AG04450 (cell line): ENCODE measurements at regions not wholly inside any gene's neighbourhood (a gene's known extent, or its start where the extent isn't known, plus 50 kb on each side); places are given as distances from the start of the nearest gene placed in this dataset.

Experiments
- CTCF ChIA-PET: fragments of 300-600, 350-600 bp; formaldehyde crosslinking; extraction: SDS; loops from one replicate; lab custom pipeline; 2022; ENCODE audit warnings: antibody characterized with exemption, inconsistent platforms; lab: Charles Lee
- POLR2A ChIA-PET: fragments of 350-600 bp; formaldehyde crosslinking; extraction: SDS; loops from one replicate; lab custom pipeline; 2021; ENCODE audit warnings: antibody characterized with exemption, inconsistent platforms; lab: Yijun Ruan, JAX
- DNase-seq: peaks from one replicate; pipeline ENCODE4 v3.0.0-alpha.2; 2011; ENCODE audit warnings: low read depth, low spot score
- H3K27ac ChIP-seq: one replicate; pipeline ENCODE4 v1.5.1; 2012; ENCODE audit warnings: low read depth, low read length, control low read depth
- H3K27me3 ChIP-seq: one replicate; pipeline ENCODE4 v1.6.0; 2012; ENCODE audit warnings: low read length; ENCODE audit not compliant: control insufficient read depth, insufficient read depth
- H3K4me3 ChIP-seq: 2 replicates; pipeline ENCODE4 v1.5.1; 2011; ENCODE audit warnings: mild to moderate bottlenecking, low read depth, low read length, control low read depth
- H3K9me3 ChIP-seq: 2 replicates; pipeline ENCODE4 v1.5.1; 2012; ENCODE audit warnings: low read length; ENCODE audit not compliant: control insufficient read depth, insufficient read depth
- TF ChIP-seq, protein P1 (sequence below): IDR thresholded peaks from 2 replicates; pipeline ENCODE4 v1.5.1; 2011; ENCODE audit warnings: low read depth, low read length, control low read depth, inconsistent platforms

DNA sequence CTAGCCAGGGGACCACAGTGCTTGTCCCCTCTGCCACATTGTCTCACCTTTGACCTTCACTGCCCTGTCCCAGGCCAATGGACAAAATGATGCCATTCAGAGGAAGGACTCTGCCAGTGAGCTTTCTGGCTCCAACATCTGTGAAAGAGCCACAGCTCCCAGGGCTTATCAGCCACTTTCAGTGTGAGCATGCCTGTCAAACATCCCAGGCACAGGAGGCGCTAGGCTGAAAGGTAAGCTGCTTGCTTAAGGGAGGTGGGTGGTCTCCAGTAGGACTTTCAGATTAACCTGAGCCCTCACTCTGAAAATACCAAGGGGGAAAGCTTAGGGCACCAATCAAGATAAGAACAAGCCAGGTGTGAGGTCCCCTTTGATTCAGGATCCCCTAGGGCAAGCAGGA lies 59.8 kb upstream of the GDF10 start:
- TF ChIP-seq, protein P1, sequence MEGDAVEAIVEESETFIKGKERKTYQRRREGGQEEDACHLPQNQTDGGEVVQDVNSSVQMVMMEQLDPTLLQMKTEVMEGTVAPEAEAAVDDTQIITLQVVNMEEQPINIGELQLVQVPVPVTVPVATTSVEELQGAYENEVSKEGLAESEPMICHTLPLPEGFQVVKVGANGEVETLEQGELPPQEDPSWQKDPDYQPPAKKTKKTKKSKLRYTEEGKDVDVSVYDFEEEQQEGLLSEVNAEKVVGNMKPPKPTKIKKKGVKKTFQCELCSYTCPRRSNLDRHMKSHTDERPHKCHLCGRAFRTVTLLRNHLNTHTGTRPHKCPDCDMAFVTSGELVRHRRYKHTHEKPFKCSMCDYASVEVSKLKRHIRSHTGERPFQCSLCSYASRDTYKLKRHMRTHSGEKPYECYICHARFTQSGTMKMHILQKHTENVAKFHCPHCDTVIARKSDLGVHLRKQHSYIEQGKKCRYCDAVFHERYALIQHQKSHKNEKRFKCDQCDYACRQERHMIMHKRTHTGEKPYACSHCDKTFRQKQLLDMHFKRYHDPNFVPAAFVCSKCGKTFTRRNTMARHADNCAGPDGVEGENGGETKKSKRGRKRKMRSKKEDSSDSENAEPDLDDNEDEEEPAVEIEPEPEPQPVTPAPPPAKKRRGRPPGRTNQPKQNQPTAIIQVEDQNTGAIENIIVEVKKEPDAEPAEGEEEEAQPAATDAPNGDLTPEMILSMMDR, result no peak
- ChIA-PET CTCF (no interaction called here), POLR2A (no interaction called here)

DNA sequence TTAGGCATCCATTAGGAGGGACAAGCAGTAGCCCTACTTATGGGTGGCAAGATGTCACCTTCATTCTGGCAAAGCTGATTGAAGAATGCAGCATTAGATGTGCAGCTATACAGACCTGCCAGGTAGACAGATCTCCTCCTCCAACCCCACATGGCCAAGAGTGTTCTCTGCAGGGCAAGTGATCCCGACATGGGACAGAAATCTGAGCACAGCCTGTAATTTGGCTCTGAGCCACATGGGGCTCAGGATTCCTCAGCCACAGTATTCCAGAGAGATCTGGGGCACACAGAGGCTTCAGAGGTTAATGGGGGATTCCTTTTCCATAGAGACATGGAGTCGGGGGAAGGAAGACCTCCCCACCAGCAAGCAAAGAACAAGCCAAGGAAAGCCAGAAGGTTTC lies 58.7 kb upstream of the GDF10 start:
- no peaks in the 10 kb centered on the region for H3K9me3 ChIP-seq
- POLR2A ChIA-PET, result no interaction called here
- no peak overlapping the region for H3K27ac ChIP-seq
- no peak overlapping the region for H3K4me3 ChIP-seq
- H3K27me3 ChIP-seq, result peaks cover 11% of the 10 kb centered on the region
- no peak for DNase-seq
- CTCF ChIA-PET, result interaction anchor here (1.0 kb wide), 1 partner anchor 17 kb away, joined by 3 read pairs; no protein-coding TSS in a partner anchor
- TF ChIP-seq, protein P1, result no peak

More for the DNA sequence above, 59.8 kb upstream of the GDF10 start:
- H3K27me3 ChIP-seq, result peaks cover 11% of the 10 kb centered on the region
- H3K9me3 ChIP-seq, result no peaks in the 10 kb centered on the region
- no peak overlapping the region for H3K4me3 ChIP-seq
- no peak overlapping the region for H3K27ac ChIP-seq
- no peak for DNase-seq

DNA sequence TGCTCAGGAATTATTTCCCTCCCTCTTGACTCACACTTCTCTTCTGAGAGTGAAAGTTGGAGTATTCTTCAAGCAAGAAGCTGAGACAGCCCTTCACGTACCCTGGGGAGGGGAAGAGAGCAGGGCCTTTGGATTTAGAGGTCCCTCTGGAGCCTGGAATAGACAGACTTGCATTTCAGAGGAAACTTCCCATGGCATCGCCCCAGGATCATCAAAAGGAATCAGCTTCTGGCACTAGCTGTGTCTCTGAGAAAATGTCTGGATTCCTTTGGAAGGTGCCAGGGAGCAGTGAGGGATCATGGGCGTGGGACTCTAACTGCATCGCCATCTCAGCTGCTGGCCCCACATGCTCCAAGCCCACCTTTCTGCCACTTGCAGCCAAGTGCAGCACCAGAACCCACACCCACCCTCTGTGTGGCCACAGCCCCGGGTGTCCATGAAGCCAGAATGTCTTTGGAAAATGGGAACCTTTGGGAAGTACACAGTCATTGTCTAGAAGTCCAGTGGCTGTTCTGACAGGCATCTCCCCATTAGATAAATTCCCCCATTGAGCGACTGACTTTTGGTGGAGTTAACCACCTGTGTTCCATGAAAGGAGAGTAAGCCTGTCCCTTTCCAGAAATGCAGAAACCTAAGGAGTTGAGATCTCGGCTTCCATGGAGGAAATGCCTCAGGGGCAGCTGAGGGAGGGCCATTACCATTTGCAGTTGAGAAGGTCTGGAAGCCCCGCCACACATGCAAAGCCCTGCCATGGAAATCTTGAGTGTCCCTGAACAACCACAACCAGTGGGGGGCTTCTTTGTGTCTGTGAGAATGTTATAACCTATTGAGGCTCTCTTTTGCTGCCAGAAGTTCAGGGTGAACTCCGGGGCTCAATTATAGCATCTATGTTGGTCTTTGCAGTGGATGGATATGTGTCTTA lies 57.8 kb upstream of the GDF10 start:
- no peak overlapping the region for H3K4me3 ChIP-seq
- no peak overlapping the region for H3K27ac ChIP-seq
- ChIA-PET POLR2A (interaction anchor here (0.5 kb wide), 1 partner anchor 209 kb away, joined by 4 read pairs; no protein-coding TSS in a partner anchor), CTCF (interaction anchor here (1.0 kb wide), 1 partner anchor 18 kb away, joined by 3 read pairs; no protein-coding TSS in a partner anchor)
- H3K9me3 ChIP-seq, result no peaks in the 10 kb centered on the region
- H3K27me3 ChIP-seq, result peaks cover 13% of the 10 kb centered on the region
- no peak for DNase-seq
- TF ChIP-seq, protein P1, result no peak

DNA sequence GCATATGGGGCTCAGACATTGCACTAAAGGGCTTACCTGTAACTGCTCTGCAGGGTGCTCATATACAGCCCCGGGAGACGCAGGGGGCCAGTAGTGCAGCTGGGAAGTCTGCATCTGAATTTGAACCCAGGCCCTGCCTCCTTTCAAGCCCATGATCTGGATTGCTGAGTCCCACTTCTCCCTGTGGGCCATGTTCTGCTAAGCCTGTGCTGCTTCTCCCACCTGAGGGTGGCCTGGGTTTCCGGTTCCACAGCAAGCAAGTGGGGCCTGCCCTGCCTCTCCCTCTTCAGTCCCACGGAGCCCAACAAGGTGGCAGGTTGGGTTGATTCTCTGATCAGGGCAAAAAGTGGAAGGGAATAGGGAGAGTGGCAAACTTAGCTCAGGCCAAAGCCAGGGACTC lies 56.6 kb upstream of the GDF10 start:
- Histone ChIP-seq H3K27me3 (peaks cover 13% of the 10 kb centered on the region), H3K9me3 (no peaks in the 10 kb centered on the region), H3K4me3 (no peak overlapping the region), H3K27ac (no peak overlapping the region)
- TF ChIP-seq, protein P1, result no peak
- CTCF ChIA-PET, result no interaction called here
- DNase-seq, result no peak
- POLR2A ChIA-PET, result no interaction called here

DNA sequence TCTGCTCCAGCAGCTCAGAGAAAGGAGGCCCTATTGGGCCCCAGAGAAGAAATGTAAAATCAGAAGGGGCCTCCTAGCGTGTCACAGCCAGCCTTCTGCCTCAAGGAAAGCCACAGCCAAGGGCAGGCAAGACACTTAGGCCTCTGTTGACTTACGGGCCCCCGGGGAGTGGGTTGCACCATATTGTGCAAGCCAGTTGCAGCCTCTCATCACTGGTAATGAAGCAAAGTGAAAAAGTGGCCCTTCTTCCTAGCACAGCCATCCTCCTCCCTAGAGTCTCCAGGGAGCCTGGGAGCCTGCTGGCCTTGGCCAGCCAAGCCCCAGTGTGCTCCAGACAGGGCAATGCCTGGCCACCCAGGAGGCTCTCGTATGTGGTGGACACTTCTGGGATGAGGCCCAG lies 56.2 kb upstream of the GDF10 start:
- no peaks in the 10 kb centered on the region for H3K9me3 ChIP-seq
- CTCF ChIA-PET, result no interaction called here
- POLR2A ChIA-PET, result no interaction called here
- peaks cover 13% of the 10 kb centered on the region for H3K27me3 ChIP-seq
- TF ChIP-seq, protein P1, result no peak
- no peak overlapping the region for H3K27ac ChIP-seq
- H3K4me3 ChIP-seq, result no peak overlapping the region
- no peak for DNase-seq
